ENCODE measurements at regions not wholly inside any gene's neighbourhood (a gene's known extent, or its start where the extent isn't known, plus 50 kb on each side); places are given as distances from the start of the nearest gene placed in this dataset.

- H3K4me3 ChIP-seq (replicated peaks; ENCODE audit: low read depth, low read length), result no peak overlapping the region
- no peak for DNase-seq (ENCODE audit: extremely low read depth, low read depth)
- TF ChIP-seq CTCF (IDR thresholded peaks at IDR 0.05; ENCODE audit: low read depth, low read length, missing control alignments), result no peak
Observed at GRCh38 chr12:91267039-91267438, 84.4 kb upstream of the DCN start.

GRCh38 chr12:91264178-91264577, 81.6 kb upstream of the DCN start:
- DNase-seq (ENCODE audit: extremely low read depth, low read depth), result no peak
- no peak overlapping the region for H3K4me3 ChIP-seq (replicated peaks; ENCODE audit: low read depth, low read length)
- TF ChIP-seq CTCF (IDR thresholded peaks at IDR 0.05; ENCODE audit: low read depth, low read length, missing control alignments), result no peak

GRCh38 chr12:91261820-91262676, 79.4 kb upstream of the DCN start:
- H3K4me3 ChIP-seq (replicated peaks; ENCODE audit: low read depth, low read length), result no peak overlapping the region
- TF ChIP-seq CTCF (IDR thresholded peaks at IDR 0.05; ENCODE audit: low read depth, low read length, missing control alignments), result no peak
- DNase-seq (ENCODE audit: extremely low read depth, low read depth), result no peak

- H3K4me3 ChIP-seq (replicated peaks; ENCODE audit: low read depth, low read length), result no peak overlapping the region
- no peak for TF ChIP-seq CTCF (IDR thresholded peaks at IDR 0.05; ENCODE audit: low read depth, low read length, missing control alignments)
- peak; percentile 47 for DNase-seq (ENCODE audit: extremely low read depth, low read depth)
Observed at GRCh38 chr12:91256411-91256810, 73.8 kb upstream of the DCN start.

GRCh38 chr12:91252341-91252740, 69.7 kb upstream of the DCN start:
- H3K4me3 ChIP-seq (replicated peaks; ENCODE audit: low read depth, low read length), result no peak overlapping the region
- DNase-seq (ENCODE audit: extremely low read depth, low read depth), result no peak
- TF ChIP-seq CTCF (IDR thresholded peaks at IDR 0.05; ENCODE audit: low read depth, low read length, missing control alignments), result no peak

GRCh38 chr12:91250273-91250665, 67.7 kb upstream of the DCN start:
- H3K4me3 ChIP-seq (replicated peaks; ENCODE audit: low read depth, low read length), result no peak overlapping the region
- TF ChIP-seq CTCF (IDR thresholded peaks at IDR 0.05; ENCODE audit: low read depth, low read length, missing control alignments), result no peak
- DNase-seq (ENCODE audit: extremely low read depth, low read depth), result peak; percentile 29

Data from HFF-Myc (cell line).